ENCODE measurements at regions not wholly inside any gene's neighbourhood (a gene's known extent, or its start where the extent isn't known, plus 50 kb on each side); places are given as distances from the start of the nearest gene placed in this dataset.

- intact Hi-C loops (cut with DNase I) = no loop called here
- H3K27me3 ChIP-seq = no peaks in the 10 kb centered on the region
- WGBS (ENCODE audit: insufficient coverage, low coverage, low lambda C conversion rate, missing lambda C conversion rate) = 48% methylated on average over 3 of the region's 3 CpGs
- no peaks in the 10 kb centered on the region for H3K9me3 ChIP-seq
- H3K4me1 ChIP-seq = no peaks in the 10 kb centered on the region
- DNase-seq (no peak), ATAC-seq (no peak)
- no peak overlapping the region for H3K4me3 ChIP-seq
- no peaks in the 10 kb centered on the region for H3K36me3 ChIP-seq
- no peak for TF ChIP-seq POLR2A (IDR thresholded peaks at IDR 0.05)
- TF ChIP-seq, protein P1, sequence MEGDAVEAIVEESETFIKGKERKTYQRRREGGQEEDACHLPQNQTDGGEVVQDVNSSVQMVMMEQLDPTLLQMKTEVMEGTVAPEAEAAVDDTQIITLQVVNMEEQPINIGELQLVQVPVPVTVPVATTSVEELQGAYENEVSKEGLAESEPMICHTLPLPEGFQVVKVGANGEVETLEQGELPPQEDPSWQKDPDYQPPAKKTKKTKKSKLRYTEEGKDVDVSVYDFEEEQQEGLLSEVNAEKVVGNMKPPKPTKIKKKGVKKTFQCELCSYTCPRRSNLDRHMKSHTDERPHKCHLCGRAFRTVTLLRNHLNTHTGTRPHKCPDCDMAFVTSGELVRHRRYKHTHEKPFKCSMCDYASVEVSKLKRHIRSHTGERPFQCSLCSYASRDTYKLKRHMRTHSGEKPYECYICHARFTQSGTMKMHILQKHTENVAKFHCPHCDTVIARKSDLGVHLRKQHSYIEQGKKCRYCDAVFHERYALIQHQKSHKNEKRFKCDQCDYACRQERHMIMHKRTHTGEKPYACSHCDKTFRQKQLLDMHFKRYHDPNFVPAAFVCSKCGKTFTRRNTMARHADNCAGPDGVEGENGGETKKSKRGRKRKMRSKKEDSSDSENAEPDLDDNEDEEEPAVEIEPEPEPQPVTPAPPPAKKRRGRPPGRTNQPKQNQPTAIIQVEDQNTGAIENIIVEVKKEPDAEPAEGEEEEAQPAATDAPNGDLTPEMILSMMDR (IDR thresholded peaks at IDR 0.05) = no peak
- H3K27ac ChIP-seq = no peak overlapping the region
Measured at GRCh38 chr2:19419211-19419880, 60.9 kb upstream of the OSR1 start.

DNA sequence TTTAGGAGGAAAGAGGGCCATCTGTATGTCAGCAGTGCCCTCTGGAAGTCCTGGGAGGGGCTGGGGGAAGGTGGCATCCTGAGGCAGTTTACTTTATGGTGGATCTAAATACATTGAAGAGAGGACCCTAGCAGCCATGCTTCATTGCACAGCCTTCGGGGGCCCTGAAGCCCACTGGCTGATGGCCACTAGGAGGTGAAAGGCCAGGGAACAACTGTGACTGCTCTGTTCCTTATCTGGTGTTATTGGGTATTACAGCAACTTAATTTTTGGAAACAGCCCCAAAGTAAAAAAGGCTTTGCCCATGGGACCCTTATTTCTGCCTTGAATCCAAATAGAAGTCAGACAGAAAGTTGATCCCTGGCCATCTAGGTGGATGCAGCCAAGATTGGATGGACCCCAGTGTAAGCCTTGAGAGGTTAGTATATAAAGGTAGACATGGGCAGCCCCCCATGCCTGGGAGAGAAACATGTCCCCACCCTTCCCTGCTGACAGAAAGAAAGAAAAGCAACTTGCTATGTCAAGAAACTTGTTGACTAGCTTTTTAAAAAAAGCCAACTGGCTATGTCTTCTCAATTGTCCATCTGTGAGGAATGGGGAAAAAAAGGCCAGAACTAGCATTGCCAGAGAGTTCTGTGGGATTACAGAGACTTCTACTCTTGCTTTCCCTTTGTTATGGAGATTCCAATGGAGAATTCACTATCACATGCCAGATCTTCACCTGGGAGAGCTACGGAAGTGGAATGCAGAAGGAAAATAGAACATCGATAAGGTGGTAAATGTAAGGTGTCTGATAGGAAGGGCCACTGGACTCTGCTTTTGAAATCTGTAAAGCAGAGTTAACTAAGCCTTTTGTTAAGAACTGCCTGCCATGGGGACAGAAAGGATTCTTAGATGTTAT lies 58.6 kb upstream of the OSR1 start:
- H3K4me3 ChIP-seq = no peak overlapping the region
- WGBS (ENCODE audit: insufficient coverage, low coverage, low lambda C conversion rate, missing lambda C conversion rate) = 36% methylated on average over 3 of the region's 3 CpGs
- no peak for ATAC-seq
- no peaks in the 10 kb centered on the region for H3K36me3 ChIP-seq
- no peaks in the 10 kb centered on the region for H3K9me3 ChIP-seq
- TF ChIP-seq, protein P1 (IDR thresholded peaks at IDR 0.05) = no peak
- no peak for TF ChIP-seq POLR2A (IDR thresholded peaks at IDR 0.05)
- no peaks in the 10 kb centered on the region for H3K4me1 ChIP-seq
- no peaks in the 10 kb centered on the region for H3K27me3 ChIP-seq
- DNase-seq = no peak
- intact Hi-C loops (cut with DNase I) = no loop called here
- H3K27ac ChIP-seq = no peak overlapping the region

DNA sequence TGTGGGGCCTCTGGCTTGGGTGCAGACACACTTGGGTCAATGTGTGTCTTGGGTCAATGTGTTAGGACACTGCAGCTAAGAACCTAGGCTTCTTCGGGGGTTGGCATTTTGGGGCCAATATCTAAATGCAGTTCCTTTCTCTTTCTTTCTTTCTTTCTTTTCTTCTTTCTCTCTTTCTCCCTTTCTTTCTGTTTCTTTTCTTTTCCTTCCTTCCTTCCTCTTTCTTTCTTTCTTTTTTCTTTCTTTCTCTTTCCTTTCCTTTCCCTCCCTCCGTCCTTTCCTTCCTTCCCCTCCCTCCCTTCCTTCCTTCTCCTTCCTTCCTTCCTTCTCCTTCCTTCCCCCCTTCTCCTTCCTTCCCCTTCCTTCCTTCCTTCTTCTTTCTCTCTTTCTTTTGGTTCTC lies 57.7 kb upstream of the OSR1 start:
- no peak for DNase-seq
- H3K27me3 ChIP-seq = no peaks in the 10 kb centered on the region
- H3K4me1 ChIP-seq = no peaks in the 10 kb centered on the region
- intact Hi-C loops (cut with DNase I) = no loop called here
- H3K36me3 ChIP-seq = no peaks in the 10 kb centered on the region
- no peak overlapping the region for H3K27ac ChIP-seq
- no peaks in the 10 kb centered on the region for H3K9me3 ChIP-seq
- ATAC-seq = no peak
- H3K4me3 ChIP-seq = no peak overlapping the region
- 58% methylated on average over 2 of the region's 2 CpGs for WGBS (ENCODE audit: insufficient coverage, low coverage, low lambda C conversion rate, missing lambda C conversion rate)
- TF ChIP-seq, protein P1 (IDR thresholded peaks at IDR 0.05) = no peak
- no peak for TF ChIP-seq POLR2A (IDR thresholded peaks at IDR 0.05)

- no peaks in the 10 kb centered on the region for H3K27me3 ChIP-seq
- ATAC-seq (no peak), DNase-seq (no peak)
- no peaks in the 10 kb centered on the region for H3K36me3 ChIP-seq
- WGBS (ENCODE audit: insufficient coverage, low coverage, low lambda C conversion rate, missing lambda C conversion rate) = 8% methylated on average over 2 of the region's 2 CpGs
- H3K9me3 ChIP-seq = no peaks in the 10 kb centered on the region
- intact Hi-C loops (cut with DNase I) = no loop called here
- TF ChIP-seq, protein P1 (IDR thresholded peaks at IDR 0.05) = no peak
- TF ChIP-seq POLR2A (IDR thresholded peaks at IDR 0.05) = no peak
- H3K27ac ChIP-seq = no peak overlapping the region
- no peaks in the 10 kb centered on the region for H3K4me1 ChIP-seq
- H3K4me3 ChIP-seq = no peak overlapping the region
Measured at GRCh38 chr2:19409046-19409445, 50.6 kb upstream of the OSR1 start.

Measured in right lobe of liver (tissue), 6 donors.